Esophagus squamous epithelium (tissue), 5 donors: ENCODE measurements at regions not wholly inside any gene's neighbourhood (a gene's known extent, or its start where the extent isn't known, plus 50 kb on each side); places are given as distances from the start of the nearest gene placed in this dataset.

Experiments used
- DNase-seq: peaks from one replicate; lab custom pipeline; 2025; lab: John Stamatoyannopoulos, UW
- H3K27ac ChIP-seq, 4 donors: fragments of 200-600 bp; sonication (generic); one replicate each; pipeline ENCODE4 v1.5.1; 2016 to 2019; ENCODE audit warnings: mild to moderate bottlenecking in 1 of 4
- H3K27me3 ChIP-seq, 4 donors: fragments of 200-600 bp; sonication (generic); 1 replicate in 3 of 4; 2 replicates in 1 of 4; pipeline versions ENCODE4 v1.5.1 to v1.6.0; 2017 to 2021; ENCODE audit warnings: antibody characterized with exemption in 1 of 4
- H3K36me3 ChIP-seq, 3 donors: fragments of 200-600 bp; sonication (generic); one replicate each; pipeline ENCODE4 v1.5.1; 2016 to 2019
- H3K4me1 ChIP-seq, 3 donors: fragments of 200-600 bp; sonication (generic); one replicate each; pipeline ENCODE4 v1.5.1; 2017 to 2019
- H3K4me3 ChIP-seq, 4 donors: fragments of 200-600 bp; sonication (generic); 1 replicate in 3 of 4; 2 replicates in 1 of 4; pipeline ENCODE4 v1.5.1; 2016 to 2019; ENCODE audit warnings: mild to moderate bottlenecking in 2 of 4, moderate library complexity in 1 of 4
- H3K9me3 ChIP-seq, 3 donors: fragments of 200-600 bp; sonication (generic); one replicate each; pipeline ENCODE4 v1.5.1; 2016 to 2019
- POLR2A ChIP-seq, 4 donors: fragments of 450-650 bp; IDR thresholded peaks; one replicate each; pipeline ENCODE4 v1.6.1; 2017; ENCODE audit warnings: antibody characterized with exemption in 4 of 4, mild to moderate bottlenecking in 4 of 4, moderate library complexity in 3 of 4
- WGBS, 2 donors: methylation state at CpG; one replicate each; pipeline ENCODE4 v1.1.5; 2018; 5-methylcytosine and 5-hydroxymethylcytosine counted together
- intact Hi-C: fragments of 100-400 bp; cut with DNase I; formaldehyde crosslinking; loops from one replicate; pipeline ENCODE4 v1.15.0; 2022
- TF ChIP-seq, protein P1 (sequence below), 6 experiments: fragments of 450-650 bp in 4 of 6; fragments of 200-600 bp in 2 of 6; sonication (generic) in 2 of 6; IDR thresholded peaks; one replicate each; pipeline ENCODE4 v1.5.1; 2016 to 2019; ENCODE audit warnings: antibody characterized with exemption in 6 of 6, mild to moderate bottlenecking in 4 of 6, moderate library complexity in 4 of 6
- donor health status: DM: yes; HTN: yes; CAD: no.

DNA sequence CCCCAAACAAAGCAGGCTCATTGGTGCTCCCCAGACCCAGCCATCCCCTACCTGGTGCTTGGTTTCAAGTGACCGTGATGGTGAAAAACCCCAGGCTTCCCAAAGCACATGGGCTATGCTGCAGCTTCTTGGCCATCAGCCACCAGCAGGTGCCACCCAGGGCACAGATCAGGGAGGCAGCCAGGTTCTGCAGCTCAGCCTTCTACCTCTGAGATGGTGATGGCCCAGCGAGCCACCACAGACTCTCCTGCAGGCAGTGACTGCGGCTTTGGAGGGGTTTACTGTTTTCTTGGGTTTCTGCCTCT lies 70.0 kb upstream of the ALX4 start:
- 67 to 70% methylated on average over 1 to 2 of the region's 3 CpGs for whole genome bisulfite sequencing, 2 donors
- Histone ChIP-seq H3K27ac (no peak overlapping the region), H3K4me3 (no peak overlapping the region), H3K36me3 (no peaks in the 10 kb centered on the region), H3K27me3 (peaks cover 0 to 43% (median 0%) of the 10 kb centered on the region in 4 donors), H3K4me1 (no peaks in the 10 kb centered on the region), H3K9me3 (no peaks in the 10 kb centered on the region)
- intact Hi-C loops: no loop called here
- no peak for DNase-seq
- no peak for TF ChIP-seq POLR2A (IDR thresholded peaks at IDR 0.05)

GRCh38 chr11:44380820-44381219 lies 70.9 kb upstream of the ALX4 start:
- no peak overlapping the region for H3K4me3 ChIP-seq
- no peaks in the 10 kb centered on the region for H3K9me3 ChIP-seq
- H3K27ac ChIP-seq: no peak overlapping the region
- 77 to 79% methylated on average over 7 of the region's 7 CpGs for WGBS, 2 donors
- intact Hi-C loops: no loop called here
- H3K36me3 ChIP-seq: no peaks in the 10 kb centered on the region
- peaks cover 0 to 51% (median 0%) of the 10 kb centered on the region in 4 donors for H3K27me3 ChIP-seq
- TF ChIP-seq, protein P1, sequence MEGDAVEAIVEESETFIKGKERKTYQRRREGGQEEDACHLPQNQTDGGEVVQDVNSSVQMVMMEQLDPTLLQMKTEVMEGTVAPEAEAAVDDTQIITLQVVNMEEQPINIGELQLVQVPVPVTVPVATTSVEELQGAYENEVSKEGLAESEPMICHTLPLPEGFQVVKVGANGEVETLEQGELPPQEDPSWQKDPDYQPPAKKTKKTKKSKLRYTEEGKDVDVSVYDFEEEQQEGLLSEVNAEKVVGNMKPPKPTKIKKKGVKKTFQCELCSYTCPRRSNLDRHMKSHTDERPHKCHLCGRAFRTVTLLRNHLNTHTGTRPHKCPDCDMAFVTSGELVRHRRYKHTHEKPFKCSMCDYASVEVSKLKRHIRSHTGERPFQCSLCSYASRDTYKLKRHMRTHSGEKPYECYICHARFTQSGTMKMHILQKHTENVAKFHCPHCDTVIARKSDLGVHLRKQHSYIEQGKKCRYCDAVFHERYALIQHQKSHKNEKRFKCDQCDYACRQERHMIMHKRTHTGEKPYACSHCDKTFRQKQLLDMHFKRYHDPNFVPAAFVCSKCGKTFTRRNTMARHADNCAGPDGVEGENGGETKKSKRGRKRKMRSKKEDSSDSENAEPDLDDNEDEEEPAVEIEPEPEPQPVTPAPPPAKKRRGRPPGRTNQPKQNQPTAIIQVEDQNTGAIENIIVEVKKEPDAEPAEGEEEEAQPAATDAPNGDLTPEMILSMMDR (IDR thresholded peaks at IDR 0.05): no peak
- TF ChIP-seq POLR2A (IDR thresholded peaks at IDR 0.05): no peak
- H3K4me1 ChIP-seq: no peaks in the 10 kb centered on the region
- DNase-seq: no peak

DNA sequence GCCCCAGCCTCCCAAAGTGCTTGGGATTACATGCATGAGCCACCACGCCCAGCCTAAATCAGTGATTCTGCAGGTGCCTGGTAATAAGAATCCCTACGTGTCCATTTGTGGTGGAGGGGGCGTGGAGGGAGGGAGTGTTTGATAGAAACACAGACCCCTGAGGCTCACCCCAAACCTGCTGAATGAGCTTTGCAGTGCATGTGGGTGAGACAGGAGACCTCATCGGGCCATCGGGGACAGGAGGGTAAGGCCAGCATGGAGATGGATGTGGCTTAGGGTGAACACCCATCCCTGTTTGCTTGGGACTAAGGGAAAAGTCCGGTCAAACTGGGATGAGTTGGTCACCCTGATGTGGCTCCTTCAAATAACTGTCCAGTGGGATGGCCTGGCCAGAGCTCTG lies 71.3 kb upstream of the ALX4 start:
- no peak overlapping the region for H3K27ac ChIP-seq
- DNase-seq: no peak
- no peaks in the 10 kb centered on the region for H3K4me1 ChIP-seq
- no peaks in the 10 kb centered on the region for H3K9me3 ChIP-seq
- intact Hi-C loops: no loop called here
- TF ChIP-seq, protein P1 (IDR thresholded peaks at IDR 0.05): no peak
- TF ChIP-seq POLR2A (IDR thresholded peaks at IDR 0.05): no peak
- peaks cover 0 to 51% (median 0%) of the 10 kb centered on the region in 4 donors for H3K27me3 ChIP-seq
- no peaks in the 10 kb centered on the region for H3K36me3 ChIP-seq
- 80 to 88% methylated on average over 4 to 6 of the region's 6 CpGs for WGBS, 2 donors
- no peak overlapping the region for H3K4me3 ChIP-seq

DNA sequence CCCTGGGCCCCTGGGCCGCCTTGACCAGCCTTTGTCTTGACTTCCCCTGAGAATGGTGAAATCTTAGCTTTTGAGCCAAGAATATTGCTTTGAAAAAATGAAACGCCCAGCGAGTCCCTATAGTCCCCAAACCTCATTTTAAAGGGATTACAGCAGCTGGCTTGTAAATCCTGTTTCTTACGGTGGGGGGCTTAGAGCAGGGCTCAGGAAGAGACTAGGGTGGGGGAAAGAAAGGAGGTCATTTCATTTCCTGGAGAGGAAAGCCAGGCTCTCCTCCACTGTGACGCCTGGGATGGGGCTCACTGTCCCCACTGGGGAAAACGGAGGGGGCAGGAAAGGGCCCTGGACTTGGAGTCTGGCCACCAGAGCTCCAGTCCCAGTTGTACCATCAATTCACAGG lies 72.2 kb upstream of the ALX4 start:
- DNase-seq: no peak
- TF ChIP-seq POLR2A (IDR thresholded peaks at IDR 0.05): no peak
- TF ChIP-seq, protein P1 (IDR thresholded peaks at IDR 0.05): no peak
- H3K9me3 ChIP-seq: no peaks in the 10 kb centered on the region
- H3K4me1 ChIP-seq: no peaks in the 10 kb centered on the region
- H3K27ac ChIP-seq: no peak overlapping the region
- WGBS, 2 donors: 31 to 35% methylated on average over 5 of the region's 6 CpGs
- peaks cover 0 to 51% (median 0%) of the 10 kb centered on the region in 4 donors for H3K27me3 ChIP-seq
- H3K36me3 ChIP-seq: no peaks in the 10 kb centered on the region
- intact Hi-C loops: no loop called here
- no peak overlapping the region for H3K4me3 ChIP-seq

- DNase-seq: no peak
- no peaks in the 10 kb centered on the region for H3K36me3 ChIP-seq
- no peak overlapping the region for H3K27ac ChIP-seq
- no peak overlapping the region for H3K4me3 ChIP-seq
- H3K27me3 ChIP-seq: peaks cover 0 to 51% (median 0%) of the 10 kb centered on the region in 4 donors
- intact Hi-C loops: no loop called here
- no peak for TF ChIP-seq POLR2A (IDR thresholded peaks at IDR 0.05)
- 72 to 80% methylated on average over 6 of the region's 6 CpGs for WGBS, 2 donors
- H3K9me3 ChIP-seq: no peaks in the 10 kb centered on the region
- no peaks in the 10 kb centered on the region for H3K4me1 ChIP-seq
These were observed 72.8 kb upstream of the ALX4 start for GRCh38 chr11:44382656-44383240.

DNA sequence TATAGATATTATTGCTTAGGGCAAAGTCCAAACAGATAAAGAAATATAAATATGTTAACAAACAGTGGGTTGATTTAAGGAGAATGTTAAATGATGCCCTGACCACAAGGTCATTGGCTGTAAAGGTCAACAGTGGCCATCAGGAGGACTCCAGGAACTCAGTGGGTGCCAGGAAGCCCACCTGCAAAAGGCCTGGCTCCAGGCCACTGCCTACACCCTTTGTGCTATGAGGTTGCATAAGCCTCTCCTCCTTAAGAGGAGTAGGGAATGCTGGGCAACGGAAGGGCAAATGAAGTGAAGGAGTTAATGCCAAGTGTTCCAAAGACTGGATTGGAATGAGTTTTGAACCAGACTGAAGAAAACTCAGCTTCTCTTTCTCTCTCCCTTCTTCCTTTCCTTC lies 73.3 kb upstream of the ALX4 start:
- DNase-seq: no peak
- H3K27ac ChIP-seq: no peak overlapping the region
- no peak overlapping the region for H3K4me3 ChIP-seq
- no peaks in the 10 kb centered on the region for H3K4me1 ChIP-seq
- 67 to 83% methylated on average over 1 of the region's 1 CpG for WGBS, 2 donors
- no peaks in the 10 kb centered on the region for H3K9me3 ChIP-seq
- peaks cover 0 to 51% (median 0%) of the 10 kb centered on the region in 4 donors for H3K27me3 ChIP-seq
- TF ChIP-seq, protein P1 (IDR thresholded peaks at IDR 0.05): no peak
- no peak for TF ChIP-seq POLR2A (IDR thresholded peaks at IDR 0.05)
- intact Hi-C loops: no loop called here
- no peaks in the 10 kb centered on the region for H3K36me3 ChIP-seq
